ENCODE measurements at regions not wholly inside any gene's neighbourhood (a gene's known extent, or its start where the extent isn't known, plus 50 kb on each side); places are given as distances from the start of the nearest gene placed in this dataset.
"Not testable (repeated sequence)": the region's sequence is repeated elsewhere in the genome, so short reads cannot be mapped to it uniquely, and the experiment has no call there.

GRCh38 chr11:80320765-80321164 is 879.9 kb upstream of the TENM4 start:
- DNase-seq (ENCODE audit: low spot score) = no peak
- H3K4me1 Mint-ChIP-seq (ENCODE audit: low read depth) = no peaks in the 10 kb centered on the region
- H3K36me3 Mint-ChIP-seq (ENCODE audit: low read depth) = no peaks in the 10 kb centered on the region
- no peak overlapping the region for H3K4me3 Mint-ChIP-seq
- H3K27me3 Mint-ChIP-seq (ENCODE audit: low read depth) = no peaks in the 10 kb centered on the region
- H3K27ac Mint-ChIP-seq = no peak overlapping the region
- H3K9me3 Mint-ChIP-seq = peaks cover 10% of the 10 kb centered on the region

DNA sequence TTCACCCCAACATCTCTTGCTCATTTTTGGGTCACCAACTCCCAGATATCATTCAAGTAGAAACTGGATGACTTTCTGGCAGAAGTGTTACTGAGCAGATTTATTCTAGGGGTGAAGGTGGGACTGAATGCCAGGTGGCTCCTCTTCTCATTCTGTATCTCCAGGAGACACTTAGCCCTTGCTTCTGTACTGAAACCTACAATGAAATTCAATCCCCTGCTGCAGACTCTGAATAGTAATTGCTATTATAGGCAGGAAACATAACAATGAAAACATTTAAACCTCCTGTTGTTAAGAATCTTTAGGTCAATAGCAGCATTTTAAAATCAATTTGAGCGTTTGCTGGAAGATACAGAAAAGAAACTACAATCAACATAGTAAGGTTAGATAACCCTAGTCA is 879.4 kb upstream of the TENM4 start:
- Mint-ChIP-seq H3K9me3 (peaks cover 10% of the 10 kb centered on the region), H3K27me3 (ENCODE audit: low read depth) (no peaks in the 10 kb centered on the region), H3K36me3 (ENCODE audit: low read depth) (no peaks in the 10 kb centered on the region), H3K27ac (no peak overlapping the region), H3K4me1 (ENCODE audit: low read depth) (no peaks in the 10 kb centered on the region), H3K4me3 (no peak overlapping the region)
- DNase-seq (ENCODE audit: low spot score) = no peak

DNA sequence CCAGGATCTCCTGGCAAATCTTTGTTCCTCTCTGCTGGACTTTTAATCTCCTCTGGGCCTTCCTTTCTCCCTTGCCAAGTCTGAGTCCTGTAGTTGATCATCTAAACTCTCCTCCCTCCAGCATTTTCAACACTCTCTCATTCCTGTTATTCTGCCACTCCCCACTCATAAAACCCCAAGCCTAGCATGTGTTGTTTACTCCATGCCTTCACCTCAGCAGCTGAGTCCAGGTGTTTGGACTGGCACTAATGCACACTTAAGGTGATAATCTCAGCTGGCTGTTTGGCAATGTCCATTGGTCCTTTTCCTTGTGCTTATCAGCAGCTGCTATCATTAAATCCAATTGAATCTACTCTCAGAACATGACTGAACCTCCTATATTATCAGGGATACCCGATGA is 876.8 kb upstream of the TENM4 start:
- Mint-ChIP-seq H3K4me3 (no peak overlapping the region), H3K27me3 (ENCODE audit: low read depth) (no peaks in the 10 kb centered on the region), H3K36me3 (ENCODE audit: low read depth) (no peaks in the 10 kb centered on the region), H3K4me1 (ENCODE audit: low read depth) (no peaks in the 10 kb centered on the region), H3K9me3 (peaks cover 10% of the 10 kb centered on the region), H3K27ac (no peak overlapping the region)
- no peak for DNase-seq (ENCODE audit: low spot score)

DNA sequence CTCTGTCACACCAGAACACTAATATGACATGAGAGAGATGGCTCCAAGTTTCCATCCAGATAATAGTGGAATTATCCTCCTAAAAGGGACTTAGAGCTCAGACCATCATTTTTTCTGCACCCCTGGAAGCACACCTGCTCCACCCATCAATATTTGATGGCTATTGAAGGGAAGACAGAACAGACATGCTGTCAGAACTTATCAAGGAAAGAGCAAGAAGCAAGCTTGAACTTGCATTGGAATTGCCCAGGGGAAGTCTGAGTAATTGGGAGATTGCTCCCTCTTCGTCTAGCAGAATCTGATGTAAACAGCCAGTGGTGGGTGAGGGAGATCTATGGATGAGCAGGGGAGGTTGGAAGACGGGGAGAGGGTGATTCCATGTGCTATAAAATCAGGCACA is 874.4 kb upstream of the TENM4 start:
- no peak for DNase-seq (ENCODE audit: low spot score)

GRCh38 chr11:80309301-80309700 is 868.5 kb upstream of the TENM4 start:
- DNase-seq (ENCODE audit: low spot score) = no peak
- no peaks in the 10 kb centered on the region for H3K36me3 Mint-ChIP-seq (ENCODE audit: low read depth)
- no peak overlapping the region for H3K4me3 Mint-ChIP-seq
- no peaks in the 10 kb centered on the region for H3K27me3 Mint-ChIP-seq (ENCODE audit: low read depth)
- no peak overlapping the region for H3K27ac Mint-ChIP-seq
- no peaks in the 10 kb centered on the region for H3K4me1 Mint-ChIP-seq (ENCODE audit: low read depth)
- peaks cover 23% of the 10 kb centered on the region for H3K9me3 Mint-ChIP-seq

More for the DNA sequence above, 874.4 kb upstream of the TENM4 start:
- Mint-ChIP-seq H3K27ac (no peak overlapping the region), H3K27me3 (ENCODE audit: low read depth) (no peaks in the 10 kb centered on the region), H3K4me3 (no peak overlapping the region), H3K36me3 (ENCODE audit: low read depth) (no peaks in the 10 kb centered on the region), H3K4me1 (ENCODE audit: low read depth) (no peaks in the 10 kb centered on the region), H3K9me3 (peaks cover 10% of the 10 kb centered on the region)

GRCh38 chr11:80307676-80308075 is 866.8 kb upstream of the TENM4 start:
- H3K4me3 Mint-ChIP-seq = no peak overlapping the region
- no peaks in the 10 kb centered on the region for H3K27me3 Mint-ChIP-seq (ENCODE audit: low read depth)
- no peak for DNase-seq (ENCODE audit: low spot score)
- H3K9me3 Mint-ChIP-seq = peaks cover 31% of the 10 kb centered on the region
- no peak overlapping the region for H3K27ac Mint-ChIP-seq
- H3K36me3 Mint-ChIP-seq (ENCODE audit: low read depth) = no peaks in the 10 kb centered on the region
- H3K4me1 Mint-ChIP-seq (ENCODE audit: low read depth) = no peaks in the 10 kb centered on the region

GRCh38 chr11:80297858-80298632 is 857.2 kb upstream of the TENM4 start:
- Mint-ChIP-seq H3K27me3 (ENCODE audit: low read depth) (no peaks in the 10 kb centered on the region), H3K4me3 (no peak overlapping the region), H3K9me3 (peaks cover 22% of the 10 kb centered on the region), H3K36me3 (ENCODE audit: low read depth) (no peaks in the 10 kb centered on the region), H3K27ac (no peak overlapping the region), H3K4me1 (ENCODE audit: low read depth) (no peaks in the 10 kb centered on the region)
- DNase-seq (ENCODE audit: low spot score) = no peak

- Mint-ChIP-seq H3K36me3 (ENCODE audit: low read depth) (no peaks in the 10 kb centered on the region), H3K4me1 (ENCODE audit: low read depth) (no peaks in the 10 kb centered on the region), H3K27ac (no peak overlapping the region), H3K4me3 (no peak overlapping the region), H3K27me3 (ENCODE audit: low read depth) (no peaks in the 10 kb centered on the region), H3K9me3 (peaks cover 11% of the 10 kb centered on the region)
- no peak for DNase-seq (ENCODE audit: low spot score)
Measured at GRCh38 chr11:80293293-80293692, 852.5 kb upstream of the TENM4 start.

- DNase-seq (ENCODE audit: low spot score) = no peak
- H3K4me1 Mint-ChIP-seq (ENCODE audit: low read depth) = no peaks in the 10 kb centered on the region
Measured at GRCh38 chr11:80284946-80285785, 844.3 kb upstream of the TENM4 start.

DNA sequence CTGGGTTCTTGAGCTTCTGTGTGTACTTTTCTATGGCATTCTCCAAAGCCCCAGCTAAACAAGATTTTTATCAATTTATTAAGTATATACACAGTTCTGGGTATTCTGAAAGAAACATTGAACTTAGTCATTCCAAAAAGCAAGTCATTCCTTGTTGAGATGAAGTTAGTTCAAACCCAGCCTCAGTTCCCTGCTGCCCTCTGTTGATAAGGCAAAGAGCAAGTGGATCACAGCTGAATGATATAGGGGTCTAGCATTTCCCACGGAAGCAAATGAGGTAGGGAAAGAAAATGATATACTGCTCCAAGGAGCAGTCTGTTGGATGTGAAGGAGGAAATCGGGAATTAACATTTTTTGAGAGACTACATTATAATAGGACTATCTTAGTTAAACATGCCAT is 841.8 kb upstream of the TENM4 start:
- DNase-seq (ENCODE audit: low spot score) = no peak
- H3K4me3 Mint-ChIP-seq = no peak overlapping the region
- H3K27me3 Mint-ChIP-seq (ENCODE audit: low read depth) = no peaks in the 10 kb centered on the region
- H3K4me1 Mint-ChIP-seq (ENCODE audit: low read depth) = no peaks in the 10 kb centered on the region
- H3K36me3 Mint-ChIP-seq (ENCODE audit: low read depth) = no peaks in the 10 kb centered on the region
- H3K9me3 Mint-ChIP-seq = peaks cover 15% of the 10 kb centered on the region
- H3K27ac Mint-ChIP-seq = no peak overlapping the region

More at GRCh38 chr11:80284946-80285785, 844.3 kb upstream of the TENM4 start:
- no peak overlapping the region for H3K27ac Mint-ChIP-seq
- no peaks in the 10 kb centered on the region for H3K27me3 Mint-ChIP-seq (ENCODE audit: low read depth)
- peaks cover 8% of the 10 kb centered on the region for H3K9me3 Mint-ChIP-seq
- H3K36me3 Mint-ChIP-seq (ENCODE audit: low read depth) = no peaks in the 10 kb centered on the region
- no peak overlapping the region for H3K4me3 Mint-ChIP-seq

- Mint-ChIP-seq H3K27ac (no peak overlapping the region), H3K27me3 (ENCODE audit: low read depth) (no peaks in the 10 kb centered on the region), H3K4me3 (no peak overlapping the region), H3K36me3 (ENCODE audit: low read depth) (no peaks in the 10 kb centered on the region), H3K4me1 (ENCODE audit: low read depth) (no peaks in the 10 kb centered on the region), H3K9me3 (peaks cover 15% of the 10 kb centered on the region)
- no peak for DNase-seq (ENCODE audit: low spot score)
Measured at GRCh38 chr11:80281194-80281593, 840.4 kb upstream of the TENM4 start.

GRCh38 chr11:80280737-80281136 is 839.9 kb upstream of the TENM4 start:
- Mint-ChIP-seq H3K36me3 (ENCODE audit: low read depth) (no peaks in the 10 kb centered on the region), H3K4me1 (ENCODE audit: low read depth) (no peaks in the 10 kb centered on the region), H3K9me3 (peaks cover 15% of the 10 kb centered on the region), H3K4me3 (no peak overlapping the region), H3K27me3 (ENCODE audit: low read depth) (no peaks in the 10 kb centered on the region), H3K27ac (no peak overlapping the region)
- DNase-seq (ENCODE audit: low spot score) = no peak

DNA sequence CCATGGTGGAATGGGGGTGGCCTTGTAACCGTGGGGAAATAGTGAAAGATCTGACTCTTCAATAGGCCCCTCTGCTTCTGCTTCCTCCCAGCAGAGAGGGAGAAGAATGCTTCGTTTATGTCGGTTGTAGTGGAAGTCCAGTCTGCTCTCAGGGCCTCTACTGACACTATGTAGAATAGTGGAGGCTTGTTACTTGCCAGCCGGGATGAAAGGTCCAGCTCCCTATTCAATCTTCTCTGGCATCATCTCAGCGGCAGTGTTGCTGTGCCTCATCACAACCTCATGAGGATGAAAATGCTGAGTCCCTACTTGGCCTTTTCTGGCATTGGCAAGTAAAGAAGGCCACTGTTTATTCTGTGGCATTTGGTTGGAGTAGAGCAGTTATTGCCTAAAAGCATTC is 820.9 kb upstream of the TENM4 start:
- Mint-ChIP-seq H3K4me3 (no peak overlapping the region), H3K9me3 (peaks cover 26% of the 10 kb centered on the region), H3K27me3 (ENCODE audit: low read depth) (no peaks in the 10 kb centered on the region), H3K27ac (no peak overlapping the region), H3K36me3 (ENCODE audit: low read depth) (no peaks in the 10 kb centered on the region), H3K4me1 (ENCODE audit: low read depth) (no peaks in the 10 kb centered on the region)
- DNase-seq (ENCODE audit: low spot score) = no peak

DNA sequence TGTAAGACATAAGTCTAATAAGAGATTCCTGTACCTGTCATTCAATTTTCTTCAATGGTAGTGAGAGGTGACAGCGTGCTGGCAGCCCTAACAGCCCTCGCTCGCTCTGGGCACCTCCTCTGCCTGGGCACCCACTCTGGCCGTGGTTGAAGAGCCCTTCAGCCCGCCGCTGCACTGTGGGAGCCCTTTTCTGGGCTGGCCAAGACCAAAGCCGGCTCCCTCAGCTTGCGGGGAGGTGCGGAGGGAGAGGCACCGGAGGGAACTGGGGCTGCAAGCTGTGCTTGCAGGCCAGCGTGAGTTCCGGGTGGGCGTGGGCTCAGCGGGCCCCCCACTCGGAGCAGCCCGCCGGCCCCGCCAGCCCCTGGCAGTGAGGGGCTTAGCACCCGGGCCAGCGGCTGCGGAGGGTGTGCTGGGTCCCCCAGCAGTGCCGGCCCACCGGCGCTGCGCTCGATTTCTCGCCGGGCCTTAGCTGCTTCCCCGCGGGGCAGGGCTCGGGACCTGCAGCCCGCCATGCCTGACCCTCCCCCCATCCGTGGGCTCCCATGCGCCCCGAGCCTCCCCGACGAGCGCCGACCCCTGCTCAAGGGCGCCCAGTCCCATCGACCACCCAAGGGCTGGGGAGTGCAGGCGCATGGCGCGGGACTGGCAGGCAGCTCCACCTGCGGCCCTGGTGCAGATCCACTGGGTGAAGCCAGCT is 816.6 kb upstream of the TENM4 start:
- not testable (repeated sequence) for H3K4me3 Mint-ChIP-seq; H3K27me3 Mint-ChIP-seq (ENCODE audit: low read depth); H3K4me1 Mint-ChIP-seq (ENCODE audit: low read depth); H3K27ac Mint-ChIP-seq; DNase-seq (ENCODE audit: low spot score); H3K36me3 Mint-ChIP-seq (ENCODE audit: low read depth)
- peaks cover 23% of the 10 kb centered on the region for H3K9me3 Mint-ChIP-seq

Data from T-helper 2 cell treated with Interferon-gamma antibody and Interleukin-4, amounts not matched to agents 5 μg/mL and 100 μg/mL, for 36 hours (primary cell).